HG02943 (cell line): ENCODE measurements at regions not wholly inside any gene's neighbourhood (a gene's known extent, or its start where the extent isn't known, plus 50 kb on each side); places are given as distances from the start of the nearest gene placed in this dataset.
"Not testable (repeated sequence)": the region's sequence is repeated elsewhere in the genome, so short reads cannot be mapped to it uniquely, and the experiment has no call there.

Experiments
- ATAC-seq: cut with Tn5 transposase; IDR thresholded peaks from one replicate; pipeline ENCODE4 v1.9.1; 2021; ENCODE audit warnings: mild to moderate bottlenecking, low read depth, moderate library complexity; ENCODE audit not compliant: unreplicated experiment

- no peak for ATAC-seq
These were observed 300.4 kb upstream of the NETO1 start for GRCh38 chr18:73168236-73168635.

GRCh38 chr18:73164430-73164829, 296.6 kb upstream of the NETO1 start:
- no peak for ATAC-seq

- no peak for ATAC-seq
These were observed 295.4 kb upstream of the NETO1 start for GRCh38 chr18:73163236-73163635.

GRCh38 chr18:73156117-73156516, 288.3 kb upstream of the NETO1 start:
- no peak for ATAC-seq

- ATAC-seq: no peak
These were observed 285.5 kb upstream of the NETO1 start for GRCh38 chr18:73153271-73153670.

- no peak for ATAC-seq
These were observed 283.3 kb upstream of the NETO1 start for GRCh38 chr18:73151086-73151485.

- no peak for ATAC-seq
These were observed 282.4 kb upstream of the NETO1 start for GRCh38 chr18:73150199-73150598.

- ATAC-seq: no peak
These were observed 279.8 kb upstream of the NETO1 start for GRCh38 chr18:73147590-73147989.

- ATAC-seq: no peak
These were observed 276.2 kb upstream of the NETO1 start for GRCh38 chr18:73144030-73144429.

- no peak for ATAC-seq
These were observed 268.3 kb upstream of the NETO1 start for GRCh38 chr18:73136134-73136533.

- ATAC-seq: no peak
These were observed 256.4 kb upstream of the NETO1 start for GRCh38 chr18:73124175-73124574.

- ATAC-seq: no peak
These were observed 253.4 kb upstream of the NETO1 start for GRCh38 chr18:73121207-73121606.

GRCh38 chr18:73120626-73121025, 252.8 kb upstream of the NETO1 start:
- no peak for ATAC-seq

GRCh38 chr18:73119574-73119973, 251.8 kb upstream of the NETO1 start:
- no peak for ATAC-seq

- no peak for ATAC-seq
These were observed 250.5 kb upstream of the NETO1 start for GRCh38 chr18:73118121-73118816.

- no peak for ATAC-seq
These were observed 242.5 kb upstream of the NETO1 start for GRCh38 chr18:73110307-73110706.

- no peak for ATAC-seq
These were observed 234.2 kb upstream of the NETO1 start for GRCh38 chr18:73101977-73102376.

- not testable (repeated sequence) for ATAC-seq
These were observed 233.7 kb upstream of the NETO1 start for GRCh38 chr18:73101491-73101890.

- ATAC-seq: no peak
These were observed 232.0 kb upstream of the NETO1 start for GRCh38 chr18:73099759-73100158.

- no peak for ATAC-seq
These were observed 226.0 kb upstream of the NETO1 start for GRCh38 chr18:73093687-73094250.

GRCh38 chr18:73088445-73088844, 220.7 kb upstream of the NETO1 start:
- no peak for ATAC-seq

GRCh38 chr18:73087282-73087977, 219.6 kb upstream of the NETO1 start:
- no peak for ATAC-seq
